ENCODE measurements at regions not wholly inside any gene's neighbourhood (a gene's known extent, or its start where the extent isn't known, plus 50 kb on each side); places are given as distances from the start of the nearest gene placed in this dataset.

DNA sequence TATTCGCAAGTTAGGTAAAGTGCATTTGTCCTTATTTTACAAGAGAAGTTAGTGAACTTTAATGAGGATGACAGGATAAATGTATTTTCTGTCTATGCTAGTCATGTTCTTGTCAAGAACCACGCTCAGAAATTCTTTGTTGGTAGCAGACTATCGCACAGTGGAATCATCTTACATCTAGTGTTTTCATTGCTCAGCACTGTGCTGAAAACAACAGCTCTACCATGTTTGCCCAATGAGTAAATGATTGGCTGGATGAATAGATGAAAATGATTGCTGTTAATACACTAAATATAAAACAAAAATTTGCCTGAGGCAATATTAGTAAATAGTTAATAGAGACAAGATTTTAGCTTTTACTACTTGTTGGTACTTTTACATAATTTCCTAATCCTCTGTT is 265.3 kb upstream of the GOLIM4 start:
- H3K4me3 ChIP-seq (ENCODE audit: insufficient read depth, low read depth, low read length) = no peak overlapping the region
- no peaks in the 10 kb centered on the region for H3K9me3 ChIP-seq (ENCODE audit: insufficient read depth, low read depth, low read length)
- FAIRE-seq (no peak), DNase-seq (ENCODE audit: low read depth) (no peak)
- Mint-ChIP-seq H3K27ac (ENCODE audit: unreplicated experiment) (no peak overlapping the region), H3K4me3 (ENCODE audit: unreplicated experiment) (no peak overlapping the region), H3K36me3 (ENCODE audit: low read depth, unreplicated experiment) (no peaks in the 10 kb centered on the region), H3K27me3 (ENCODE audit: low read depth, unreplicated experiment) (no peaks in the 10 kb centered on the region), H3K4me1 (ENCODE audit: low read depth, unreplicated experiment) (peaks cover 2% of the 10 kb centered on the region), H3K9me3 (ENCODE audit: unreplicated experiment) (no peaks in the 10 kb centered on the region)
- H3K79me2 ChIP-seq (ENCODE audit: insufficient read depth, low read length) = no peaks in the 10 kb centered on the region
- H3K27me3 ChIP-seq (ENCODE audit: insufficient read depth, low read length) = no peaks in the 10 kb centered on the region
- H3K4me1 ChIP-seq (ENCODE audit: insufficient read depth, low read length) = no peaks in the 10 kb centered on the region
- no peaks in the 10 kb centered on the region for H4K20me1 ChIP-seq (ENCODE audit: insufficient read depth, low read length)
- no peak overlapping the region for H3K4me2 ChIP-seq (ENCODE audit: low read length)
- no peak overlapping the region for H3K27ac ChIP-seq (ENCODE audit: low read depth, low read length)
- H3K9ac ChIP-seq (ENCODE audit: low read length) = no peak overlapping the region
- TF ChIP-seq EZH2 (IDR thresholded peaks at IDR 0.05; ENCODE audit: insufficient read depth, low read length) = no peak
- TF ChIP-seq, protein P1, sequence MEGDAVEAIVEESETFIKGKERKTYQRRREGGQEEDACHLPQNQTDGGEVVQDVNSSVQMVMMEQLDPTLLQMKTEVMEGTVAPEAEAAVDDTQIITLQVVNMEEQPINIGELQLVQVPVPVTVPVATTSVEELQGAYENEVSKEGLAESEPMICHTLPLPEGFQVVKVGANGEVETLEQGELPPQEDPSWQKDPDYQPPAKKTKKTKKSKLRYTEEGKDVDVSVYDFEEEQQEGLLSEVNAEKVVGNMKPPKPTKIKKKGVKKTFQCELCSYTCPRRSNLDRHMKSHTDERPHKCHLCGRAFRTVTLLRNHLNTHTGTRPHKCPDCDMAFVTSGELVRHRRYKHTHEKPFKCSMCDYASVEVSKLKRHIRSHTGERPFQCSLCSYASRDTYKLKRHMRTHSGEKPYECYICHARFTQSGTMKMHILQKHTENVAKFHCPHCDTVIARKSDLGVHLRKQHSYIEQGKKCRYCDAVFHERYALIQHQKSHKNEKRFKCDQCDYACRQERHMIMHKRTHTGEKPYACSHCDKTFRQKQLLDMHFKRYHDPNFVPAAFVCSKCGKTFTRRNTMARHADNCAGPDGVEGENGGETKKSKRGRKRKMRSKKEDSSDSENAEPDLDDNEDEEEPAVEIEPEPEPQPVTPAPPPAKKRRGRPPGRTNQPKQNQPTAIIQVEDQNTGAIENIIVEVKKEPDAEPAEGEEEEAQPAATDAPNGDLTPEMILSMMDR (IDR thresholded peaks at IDR 0.05; ENCODE audit: insufficient read depth, low read depth, low read length) = no peak
- H2AFZ ChIP-seq (ENCODE audit: low read depth, low read length) = no peak overlapping the region
- no peaks in the 10 kb centered on the region for H3K36me3 ChIP-seq (ENCODE audit: insufficient read depth, low read length)

DNA sequence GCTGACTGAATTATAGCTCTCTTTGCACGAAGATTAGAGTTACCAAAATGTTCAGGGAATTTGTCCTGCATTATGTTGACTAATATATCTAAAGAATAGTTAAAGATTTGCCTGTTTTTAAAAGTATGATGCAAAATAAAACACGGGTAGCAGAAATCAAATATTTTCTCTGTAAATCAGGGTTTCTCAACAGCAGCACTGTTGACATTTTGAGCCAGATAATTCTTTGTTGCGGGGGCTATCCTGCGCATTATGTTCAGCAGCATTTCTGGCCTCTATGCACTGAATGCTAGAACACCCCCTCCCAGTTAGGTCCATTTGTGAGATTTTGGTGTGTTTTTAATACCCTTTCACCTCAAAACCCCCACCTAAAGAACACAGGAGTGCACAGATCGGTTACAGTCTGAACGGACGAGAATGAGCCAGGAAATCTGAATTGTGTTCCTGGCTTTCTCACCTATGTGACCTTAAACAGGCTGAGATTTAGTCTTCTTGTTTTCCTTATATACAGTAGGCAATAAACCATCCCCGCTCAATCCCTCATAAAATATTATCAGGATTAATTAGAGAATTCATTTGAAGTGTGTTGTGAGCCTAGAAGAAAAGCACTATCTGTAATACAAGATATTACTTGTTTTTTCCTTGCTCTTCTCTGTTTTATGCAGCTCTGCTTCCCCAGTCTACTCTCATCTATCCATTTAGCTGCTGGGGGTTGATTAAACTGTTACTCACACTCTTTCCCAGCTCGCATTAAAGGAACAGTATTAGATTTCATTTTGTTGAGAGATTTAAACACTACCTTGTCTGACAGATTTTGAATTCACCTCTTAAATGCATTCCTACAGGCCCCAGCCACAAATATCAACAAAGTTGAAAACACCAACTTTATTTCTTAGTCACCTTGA is 247.5 kb upstream of the GOLIM4 start:
- Histone ChIP-seq H3K4me2 (ENCODE audit: low read length) (peak overlapping the region; percentile 73), H3K9ac (ENCODE audit: low read length) (peak overlapping the region; percentile 15), H3K4me1 (ENCODE audit: insufficient read depth, low read length) (peaks cover 33% of the 10 kb centered on the region), H3K9me3 (ENCODE audit: insufficient read depth, low read depth, low read length) (no peaks in the 10 kb centered on the region), H2AFZ (ENCODE audit: low read depth, low read length) (no peak overlapping the region), H3K79me2 (ENCODE audit: insufficient read depth, low read length) (no peaks in the 10 kb centered on the region), H3K27me3 (ENCODE audit: insufficient read depth, low read length) (no peaks in the 10 kb centered on the region), H3K36me3 (ENCODE audit: insufficient read depth, low read length) (no peaks in the 10 kb centered on the region), H3K27ac (ENCODE audit: low read depth, low read length) (no peak overlapping the region), H3K4me3 (ENCODE audit: insufficient read depth, low read depth, low read length) (no peak overlapping the region), H4K20me1 (ENCODE audit: insufficient read depth, low read length) (no peaks in the 10 kb centered on the region)
- no peak for DNase-seq (ENCODE audit: low read depth)
- H3K27ac Mint-ChIP-seq (ENCODE audit: unreplicated experiment) = no peak overlapping the region
- no peaks in the 10 kb centered on the region for H3K36me3 Mint-ChIP-seq (ENCODE audit: low read depth, unreplicated experiment)
- H3K4me1 Mint-ChIP-seq (ENCODE audit: low read depth, unreplicated experiment) = peaks cover 23% of the 10 kb centered on the region
- TF ChIP-seq, protein P1 (IDR thresholded peaks at IDR 0.05; ENCODE audit: insufficient read depth, low read depth, low read length) = no peak
- TF ChIP-seq EZH2 (IDR thresholded peaks at IDR 0.05; ENCODE audit: insufficient read depth, low read length) = no peak
- no peak overlapping the region for H3K4me3 Mint-ChIP-seq (ENCODE audit: unreplicated experiment)
- H3K27me3 Mint-ChIP-seq (ENCODE audit: low read depth, unreplicated experiment) = no peaks in the 10 kb centered on the region
- no peaks in the 10 kb centered on the region for H3K9me3 Mint-ChIP-seq (ENCODE audit: unreplicated experiment)
- FAIRE-seq = no peak
